Sigmoid colon (tissue), 6 donors: ENCODE measurements at regions not wholly inside any gene's neighbourhood (a gene's known extent, or its start where the extent isn't known, plus 50 kb on each side); places are given as distances from the start of the nearest gene placed in this dataset.

Experiments used
- DNase-seq: peaks from one replicate; pipeline ENCODE4 v3.0.0-alpha.2; 2019
- H3K27ac ChIP-seq, 4 donors: fragments of 200-600 bp; sonication (generic); one replicate each; pipeline ENCODE4 v1.5.1; 2016 to 2019; ENCODE audit warnings: mild to moderate bottlenecking in 1 of 4
- H3K27me3 ChIP-seq, 3 donors: fragments of 200-600 bp; sonication (generic); one replicate each; pipeline ENCODE4 v1.5.1; 2019; ENCODE audit warnings: mild to moderate bottlenecking in 1 of 3
- H3K36me3 ChIP-seq, 4 donors: fragments of 200-600 bp; sonication (generic); one replicate each; pipeline ENCODE4 v1.5.1; 2016 to 2019
- H3K4me1 ChIP-seq, 4 donors: fragments of 200-600 bp; sonication (generic); one replicate each; pipeline ENCODE4 v1.5.1; 2017 to 2019
- H3K4me3 ChIP-seq, 4 donors: fragments of 200-600 bp; sonication (generic); one replicate each; pipeline ENCODE4 v1.5.1; 2017 to 2019; ENCODE audit warnings: mild to moderate bottlenecking in 2 of 4, moderate library complexity in 1 of 4
- H3K9me3 ChIP-seq, 4 donors: fragments of 200-600 bp in 3 of 4; sonication (generic) in 3 of 4; one replicate each; pipeline versions ENCODE4 v1.5.1 to v1.6.1; 2013 to 2019
- CTCF ChIP-seq, 4 experiments: fragments of 450-650 bp in 3 of 4; fragments of 200-600 bp in 1 of 4; IDR thresholded peaks; one replicate each; pipeline ENCODE4 v1.5.1; 2016 to 2019; ENCODE audit warnings: antibody characterized with exemption in 4 of 4, mild to moderate bottlenecking in 3 of 4, moderate library complexity in 2 of 4
- EP300 ChIP-seq, 4 donors: sonication (generic); formaldehyde crosslinking; IDR thresholded peaks; one replicate each; pipeline ENCODE4 v1.6.1; 2017; ENCODE audit warnings: antibody characterized with exemption in 4 of 4
- POLR2A ChIP-seq, 2 donors: fragments of 450-650 bp; IDR thresholded peaks; one replicate each; pipeline ENCODE4 v1.6.1; 2016; ENCODE audit warnings: antibody characterized with exemption in 2 of 2, mild to moderate bottlenecking in 2 of 2, moderate library complexity in 2 of 2
- POLR2AphosphoS5 ChIP-seq, 4 donors: sonication (generic); formaldehyde crosslinking; IDR thresholded peaks; one replicate each; pipeline ENCODE4 v1.6.1; 2017; ENCODE audit warnings: antibody characterized with exemption in 4 of 4
- WGBS, 2 donors: extraction: QIAGEN DNeasy Blood & Tissue Kit; methylation state at CpG; one replicate each; pipeline ENCODE4 v1.1.7; 2013; 5-methylcytosine and 5-hydroxymethylcytosine counted together
- intact Hi-C: fragments of 100-400 bp; cut with DNase I; formaldehyde crosslinking; loops from one replicate; pipeline ENCODE4 v1.15.1; 2023
- donor health status: healthy with polysubstance abuse.
- donor health status: healthy.

- intact Hi-C loops = no loop called here
- H3K27me3 ChIP-seq = no peaks in the 10 kb centered on the region
- no peaks in the 10 kb centered on the region for H3K4me1 ChIP-seq
- TF ChIP-seq CTCF (IDR thresholded peaks at IDR 0.05) (no peak), EP300 (IDR thresholded peaks at IDR 0.05) (no peak), POLR2AphosphoS5 (IDR thresholded peaks at IDR 0.05) (no peak), POLR2A (IDR thresholded peaks at IDR 0.05) (no peak)
- DNase-seq = no peak
- WGBS, 2 donors = 77 to 88% methylated on average over 5 of the region's 5 CpGs
- H3K4me3 ChIP-seq = no peak overlapping the region
- H3K36me3 ChIP-seq = no peaks in the 10 kb centered on the region
- H3K9me3 ChIP-seq = no peaks in the 10 kb centered on the region
- H3K27ac ChIP-seq = no peak overlapping the region
Observed at GRCh38 chr21:29436143-29436542, 137.4 kb downstream of the BACH1 start.

GRCh38 chr21:29436650-29437049 is 137.9 kb downstream of the BACH1 start:
- no peaks in the 10 kb centered on the region for H3K27me3 ChIP-seq
- intact Hi-C loops = no loop called here
- no peak for DNase-seq
- no peak for TF ChIP-seq EP300 (IDR thresholded peaks at IDR 0.05)
- TF ChIP-seq CTCF (IDR thresholded peaks at IDR 0.05) = no peak
- TF ChIP-seq POLR2AphosphoS5 (IDR thresholded peaks at IDR 0.05) = no peak
- TF ChIP-seq POLR2A (IDR thresholded peaks at IDR 0.05) = no peak
- H3K4me3 ChIP-seq = no peak overlapping the region
- WGBS, 2 donors = 74 to 80% methylated on average over 2 of the region's 2 CpGs
- H3K27ac ChIP-seq = no peak overlapping the region
- no peaks in the 10 kb centered on the region for H3K4me1 ChIP-seq
- no peaks in the 10 kb centered on the region for H3K36me3 ChIP-seq
- no peaks in the 10 kb centered on the region for H3K9me3 ChIP-seq

- intact Hi-C loops = no loop called here
- no peaks in the 10 kb centered on the region for H3K27me3 ChIP-seq
- no peaks in the 10 kb centered on the region for H3K36me3 ChIP-seq
- no peak for DNase-seq
- TF ChIP-seq POLR2A (IDR thresholded peaks at IDR 0.05) = no peak
- TF ChIP-seq POLR2AphosphoS5 (IDR thresholded peaks at IDR 0.05) = no peak
- no peak for TF ChIP-seq CTCF (IDR thresholded peaks at IDR 0.05)
- TF ChIP-seq EP300 (IDR thresholded peaks at IDR 0.05) = no peak
- H3K4me3 ChIP-seq = no peak overlapping the region
- no peaks in the 10 kb centered on the region for H3K4me1 ChIP-seq
- 87 to 89% methylated on average over 3 of the region's 3 CpGs for WGBS, 2 donors
- H3K27ac ChIP-seq = no peak overlapping the region
- H3K9me3 ChIP-seq = no peaks in the 10 kb centered on the region
Observed at GRCh38 chr21:29441651-29442050, 142.9 kb downstream of the BACH1 start.

GRCh38 chr21:29443411-29444010 is 144.8 kb downstream of the BACH1 start:
- no peaks in the 10 kb centered on the region for H3K4me1 ChIP-seq
- 97 to 100% methylated on average over 1 of the region's 1 CpG for WGBS, 2 donors
- TF ChIP-seq EP300 (IDR thresholded peaks at IDR 0.05) (no peak), CTCF (IDR thresholded peaks at IDR 0.05) (no peak), POLR2AphosphoS5 (IDR thresholded peaks at IDR 0.05) (no peak), POLR2A (IDR thresholded peaks at IDR 0.05) (no peak)
- intact Hi-C loops = no loop called here
- DNase-seq = no peak
- no peaks in the 10 kb centered on the region for H3K36me3 ChIP-seq
- no peak overlapping the region for H3K4me3 ChIP-seq
- no peaks in the 10 kb centered on the region for H3K27me3 ChIP-seq
- no peak overlapping the region for H3K27ac ChIP-seq
- peaks cover 0 to 3% (median under 1%) of the 10 kb centered on the region in 4 donors for H3K9me3 ChIP-seq

GRCh38 chr21:29448766-29449165 is 150.0 kb downstream of the BACH1 start:
- H3K36me3 ChIP-seq = no peaks in the 10 kb centered on the region
- H3K9me3 ChIP-seq = peaks cover 0 to 4% (median 2%) of the 10 kb centered on the region in 4 donors
- intact Hi-C loops = no loop called here
- DNase-seq = no peak
- no peak overlapping the region for H3K27ac ChIP-seq
- no peak overlapping the region for H3K4me3 ChIP-seq
- H3K4me1 ChIP-seq = no peaks in the 10 kb centered on the region
- WGBS, 2 donors = 74 to 82% methylated on average over 4 of the region's 4 CpGs
- no peaks in the 10 kb centered on the region for H3K27me3 ChIP-seq
- TF ChIP-seq EP300 (IDR thresholded peaks at IDR 0.05) (no peak), CTCF (IDR thresholded peaks at IDR 0.05) (no peak), POLR2AphosphoS5 (IDR thresholded peaks at IDR 0.05) (no peak), POLR2A (IDR thresholded peaks at IDR 0.05) (no peak)
